Astrocyte of the hippocampus (primary cell): ENCODE measurements at regions not wholly inside any gene's neighbourhood (a gene's known extent, or its start where the extent isn't known, plus 50 kb on each side); places are given as distances from the start of the nearest gene placed in this dataset.

Experiments
- DNase-seq: peaks from one replicate; pipeline ENCODE4 v3.0.0; 2011; ENCODE audit warnings: low read depth, low spot score

- DNase-seq = no peak
Observed at GRCh38 chr14:71466251-71466650, 466.0 kb upstream of the RGS6 start.

GRCh38 chr14:71466946-71467345 is 465.3 kb upstream of the RGS6 start:
- DNase-seq = peak; percentile 35

- DNase-seq = peak; percentile 62
Observed at GRCh38 chr14:71467361-71467811, 464.8 kb upstream of the RGS6 start.

GRCh38 chr14:71468701-71469100 is 463.5 kb upstream of the RGS6 start:
- no peak for DNase-seq

- no peak for DNase-seq
Observed at GRCh38 chr14:71469643-71470335, 462.4 kb upstream of the RGS6 start.

- no peak for DNase-seq
Observed at GRCh38 chr14:71471634-71472355, 460.4 kb upstream of the RGS6 start.

- DNase-seq = no peak
Observed at GRCh38 chr14:71472356-71473340, 459.6 kb upstream of the RGS6 start.

GRCh38 chr14:71473843-71474242 is 458.4 kb upstream of the RGS6 start:
- no peak for DNase-seq

- no peak for DNase-seq
Observed at GRCh38 chr14:71474301-71475265, 457.6 kb upstream of the RGS6 start.

GRCh38 chr14:71475916-71476315 is 456.3 kb upstream of the RGS6 start:
- DNase-seq = no peak

- DNase-seq = no peak
Observed at GRCh38 chr14:71478542-71478941, 453.7 kb upstream of the RGS6 start.

- DNase-seq = no peak
Observed at GRCh38 chr14:71481021-71481654, 451.1 kb upstream of the RGS6 start.

- DNase-seq = no peak
Observed at GRCh38 chr14:71482671-71483070, 449.6 kb upstream of the RGS6 start.

- no peak for DNase-seq
Observed at GRCh38 chr14:71483154-71483553, 449.1 kb upstream of the RGS6 start.

- no peak for DNase-seq
Observed at GRCh38 chr14:71485833-71486232, 446.4 kb upstream of the RGS6 start.

- no peak for DNase-seq
Observed at GRCh38 chr14:71486279-71486678, 445.9 kb upstream of the RGS6 start.

- no peak for DNase-seq
Observed at GRCh38 chr14:71487449-71487848, 444.8 kb upstream of the RGS6 start.

GRCh38 chr14:71487941-71488340 is 444.3 kb upstream of the RGS6 start:
- no peak for DNase-seq

GRCh38 chr14:71488703-71489191 is 443.5 kb upstream of the RGS6 start:
- DNase-seq = peak; percentile 65

- no peak for DNase-seq
Observed at GRCh38 chr14:71489742-71490141, 442.5 kb upstream of the RGS6 start.
